HL-60 (cell line): ENCODE measurements at regions not wholly inside any gene's neighbourhood (a gene's known extent, or its start where the extent isn't known, plus 50 kb on each side); places are given as distances from the start of the nearest gene placed in this dataset.

Experiments used
- DNase-seq, 2 experiments: peaks; one replicate each; pipeline ENCODE4 v3.0.0-alpha.2; 2010 to 2020; ENCODE audit warnings: low read depth in 1 of 2, low spot score in 1 of 2
- H3K27ac ChIP-seq: fragments of 250-450 bp; sonication (Bioruptor Pico); replicated peaks from 2 replicates; pipeline ENCODE4 v1.5.1; 2020; ENCODE audit warnings: mild to moderate bottlenecking, moderate library complexity
- H3K27me3 ChIP-seq: fragments of 250-450 bp; sonication (Bioruptor Pico); 2 replicates; pipeline ENCODE4 v1.5.1; 2021; ENCODE audit warnings: mild to moderate bottlenecking, moderate library complexity; ENCODE audit not compliant: insufficient read depth, poor library complexity, severe bottlenecking
- H3K4me3 ChIP-seq: replicated peaks from 2 replicates; pipeline ENCODE4 v1.5.1; 2011; ENCODE audit warnings: mild to moderate bottlenecking, control low read depth, low read length; ENCODE audit not compliant: insufficient read depth
- GABPA ChIP-seq: IDR thresholded peaks from 2 replicates; pipeline ENCODE4 v1.6.1; 2012; ENCODE audit warnings: low read depth
- POLR2AphosphoS5 ChIP-seq: IDR thresholded peaks from 2 replicates; pipeline ENCODE4 v1.6.1; 2012; ENCODE audit warnings: low read depth
- SPI1 ChIP-seq: IDR thresholded peaks from 2 replicates; pipeline ENCODE4 v1.6.1; 2012; ENCODE audit warnings: low read depth, mild to moderate bottlenecking, borderline replicate concordance
- TF ChIP-seq, protein P1 (sequence below): IDR thresholded peaks from one replicate; pipeline ENCODE4 v1.5.1; 2011; ENCODE audit warnings: low read length, control low read depth, inconsistent platforms; ENCODE audit not compliant: insufficient read depth
- TF ChIP-seq, protein P2 (sequence below): IDR thresholded peaks from 2 replicates; pipeline ENCODE4 v1.6.1; 2012; ENCODE audit warnings: low read depth; ENCODE audit not compliant: insufficient replicate concordance

GRCh38 chrY:12285608-12286007 is 415.4 kb upstream of the USP9Y start:
- H3K27me3 ChIP-seq: no peaks in the 10 kb centered on the region
- TF ChIP-seq, protein P1, sequence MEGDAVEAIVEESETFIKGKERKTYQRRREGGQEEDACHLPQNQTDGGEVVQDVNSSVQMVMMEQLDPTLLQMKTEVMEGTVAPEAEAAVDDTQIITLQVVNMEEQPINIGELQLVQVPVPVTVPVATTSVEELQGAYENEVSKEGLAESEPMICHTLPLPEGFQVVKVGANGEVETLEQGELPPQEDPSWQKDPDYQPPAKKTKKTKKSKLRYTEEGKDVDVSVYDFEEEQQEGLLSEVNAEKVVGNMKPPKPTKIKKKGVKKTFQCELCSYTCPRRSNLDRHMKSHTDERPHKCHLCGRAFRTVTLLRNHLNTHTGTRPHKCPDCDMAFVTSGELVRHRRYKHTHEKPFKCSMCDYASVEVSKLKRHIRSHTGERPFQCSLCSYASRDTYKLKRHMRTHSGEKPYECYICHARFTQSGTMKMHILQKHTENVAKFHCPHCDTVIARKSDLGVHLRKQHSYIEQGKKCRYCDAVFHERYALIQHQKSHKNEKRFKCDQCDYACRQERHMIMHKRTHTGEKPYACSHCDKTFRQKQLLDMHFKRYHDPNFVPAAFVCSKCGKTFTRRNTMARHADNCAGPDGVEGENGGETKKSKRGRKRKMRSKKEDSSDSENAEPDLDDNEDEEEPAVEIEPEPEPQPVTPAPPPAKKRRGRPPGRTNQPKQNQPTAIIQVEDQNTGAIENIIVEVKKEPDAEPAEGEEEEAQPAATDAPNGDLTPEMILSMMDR: no peak
- no peak for TF ChIP-seq SPI1
- TF ChIP-seq POLR2AphosphoS5: no peak
- no peak for TF ChIP-seq GABPA
- TF ChIP-seq, protein P2, sequence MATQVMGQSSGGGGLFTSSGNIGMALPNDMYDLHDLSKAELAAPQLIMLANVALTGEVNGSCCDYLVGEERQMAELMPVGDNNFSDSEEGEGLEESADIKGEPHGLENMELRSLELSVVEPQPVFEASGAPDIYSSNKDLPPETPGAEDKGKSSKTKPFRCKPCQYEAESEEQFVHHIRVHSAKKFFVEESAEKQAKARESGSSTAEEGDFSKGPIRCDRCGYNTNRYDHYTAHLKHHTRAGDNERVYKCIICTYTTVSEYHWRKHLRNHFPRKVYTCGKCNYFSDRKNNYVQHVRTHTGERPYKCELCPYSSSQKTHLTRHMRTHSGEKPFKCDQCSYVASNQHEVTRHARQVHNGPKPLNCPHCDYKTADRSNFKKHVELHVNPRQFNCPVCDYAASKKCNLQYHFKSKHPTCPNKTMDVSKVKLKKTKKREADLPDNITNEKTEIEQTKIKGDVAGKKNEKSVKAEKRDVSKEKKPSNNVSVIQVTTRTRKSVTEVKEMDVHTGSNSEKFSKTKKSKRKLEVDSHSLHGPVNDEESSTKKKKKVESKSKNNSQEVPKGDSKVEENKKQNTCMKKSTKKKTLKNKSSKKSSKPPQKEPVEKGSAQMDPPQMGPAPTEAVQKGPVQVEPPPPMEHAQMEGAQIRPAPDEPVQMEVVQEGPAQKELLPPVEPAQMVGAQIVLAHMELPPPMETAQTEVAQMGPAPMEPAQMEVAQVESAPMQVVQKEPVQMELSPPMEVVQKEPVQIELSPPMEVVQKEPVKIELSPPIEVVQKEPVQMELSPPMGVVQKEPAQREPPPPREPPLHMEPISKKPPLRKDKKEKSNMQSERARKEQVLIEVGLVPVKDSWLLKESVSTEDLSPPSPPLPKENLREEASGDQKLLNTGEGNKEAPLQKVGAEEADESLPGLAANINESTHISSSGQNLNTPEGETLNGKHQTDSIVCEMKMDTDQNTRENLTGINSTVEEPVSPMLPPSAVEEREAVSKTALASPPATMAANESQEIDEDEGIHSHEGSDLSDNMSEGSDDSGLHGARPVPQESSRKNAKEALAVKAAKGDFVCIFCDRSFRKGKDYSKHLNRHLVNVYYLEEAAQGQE: no peak
- H3K27ac ChIP-seq: no peak overlapping the region
- no peak overlapping the region for H3K4me3 ChIP-seq
- no peak for DNase-seq

- no peaks in the 10 kb centered on the region for H3K27me3 ChIP-seq
- no peak overlapping the region for H3K4me3 ChIP-seq
- TF ChIP-seq, protein P2: no peak
- TF ChIP-seq SPI1: no peak
- TF ChIP-seq, protein P1: no peak
- no peak for TF ChIP-seq POLR2AphosphoS5
- TF ChIP-seq GABPA: no peak
- no peak for DNase-seq
- no peak overlapping the region for H3K27ac ChIP-seq
These were observed 412.1 kb upstream of the USP9Y start for GRCh38 chrY:12288919-12289318.

GRCh38 chrY:12289415-12289814 is 411.6 kb upstream of the USP9Y start:
- H3K4me3 ChIP-seq: no peak overlapping the region
- H3K27ac ChIP-seq: no peak overlapping the region
- DNase-seq: no peak
- H3K27me3 ChIP-seq: no peaks in the 10 kb centered on the region
- TF ChIP-seq POLR2AphosphoS5 (no peak), SPI1 (no peak), GABPA (no peak)
- TF ChIP-seq, protein P2: no peak
- TF ChIP-seq, protein P1: no peak
